ENCODE measurements at regions not wholly inside any gene's neighbourhood (a gene's known extent, or its start where the extent isn't known, plus 50 kb on each side); places are given as distances from the start of the nearest gene placed in this dataset.

- DNase-seq, result no peak
These were observed 373.6 kb downstream of the PBX1 start for GRCh38 chr1:164932580-164932979.

DNA sequence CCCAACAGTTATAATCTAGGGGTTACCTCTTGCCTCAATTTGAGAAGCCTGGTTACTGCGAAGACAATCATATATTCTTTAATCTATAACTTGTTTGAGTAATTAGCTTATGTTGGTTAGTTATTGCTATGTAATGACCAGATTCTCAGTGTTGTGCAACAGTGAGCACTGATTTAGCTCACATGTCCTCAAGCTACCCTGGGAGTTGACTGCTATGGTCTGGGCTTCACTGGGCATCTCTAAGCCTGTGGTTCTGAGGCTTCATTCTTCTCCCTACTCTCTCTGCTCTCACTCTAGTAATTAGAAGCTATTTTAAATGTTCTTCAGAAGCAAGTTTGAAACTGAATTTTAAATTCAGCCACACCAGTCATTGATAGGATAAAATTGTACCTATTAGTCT is 371.8 kb downstream of the PBX1 start:
- DNase-seq, result no peak

DNA sequence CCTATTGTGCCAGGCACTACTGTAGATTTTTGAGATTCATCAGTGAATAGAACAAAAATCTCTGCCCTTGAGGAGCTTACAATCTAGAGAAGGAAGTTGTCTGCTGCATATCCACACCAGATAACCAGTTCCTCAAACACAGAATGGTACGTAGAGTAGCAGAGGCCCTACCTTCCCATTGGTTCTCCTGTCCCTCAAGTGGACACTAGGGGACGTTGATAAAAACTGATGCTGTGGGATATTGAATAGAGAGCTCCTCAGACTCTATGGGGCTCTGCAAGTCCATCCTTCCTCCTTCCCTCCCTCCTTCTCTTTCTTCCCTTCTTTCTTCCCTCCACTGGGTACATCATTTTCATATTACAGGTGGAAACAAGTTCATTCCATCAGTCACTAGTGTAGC is 371.3 kb downstream of the PBX1 start:
- DNase-seq, result no peak

- no peak for DNase-seq
These were observed 369.3 kb downstream of the PBX1 start for GRCh38 chr1:164928232-164928812.

GRCh38 chr1:164926107-164926506 is 367.1 kb downstream of the PBX1 start:
- DNase-seq, result no peak

DNA sequence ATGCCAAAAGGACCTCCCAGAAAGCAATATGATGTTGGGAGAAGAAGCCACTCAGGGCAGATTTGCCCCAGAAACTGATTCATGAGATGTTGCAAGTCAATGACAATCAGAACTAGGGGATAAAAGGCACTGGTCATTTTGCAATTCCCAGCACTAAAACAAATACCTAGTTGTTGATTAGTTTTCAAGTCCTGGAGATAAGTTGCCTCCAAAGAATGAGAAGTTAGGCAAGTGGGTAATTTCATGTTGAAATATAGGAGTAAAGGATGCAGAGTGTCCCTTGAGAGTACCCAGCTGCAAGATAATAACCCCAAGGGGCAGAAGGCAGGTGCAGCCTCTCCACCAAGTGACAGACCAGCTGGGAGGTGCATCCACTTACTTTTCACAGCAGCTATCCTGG is 363.6 kb downstream of the PBX1 start:
- no peak for DNase-seq

DNA sequence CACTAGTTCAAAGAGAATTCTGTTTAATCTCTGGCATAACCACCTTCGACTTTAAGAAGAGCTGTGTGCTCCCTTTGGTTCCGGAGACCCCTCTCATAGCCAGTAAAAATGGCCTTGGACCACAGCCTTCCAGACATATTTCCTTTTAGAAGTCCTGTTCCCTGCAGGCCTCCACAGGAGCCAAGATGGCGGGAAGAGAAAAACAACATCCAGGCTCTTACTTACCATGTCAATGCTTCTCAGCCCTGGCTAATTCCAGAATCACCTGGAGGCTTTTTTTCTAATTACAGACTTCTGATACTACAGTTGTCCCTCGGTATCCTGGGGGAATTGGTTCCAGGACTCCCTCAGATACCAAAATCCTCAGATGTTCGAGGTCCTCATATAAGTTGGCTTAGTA is 362.5 kb downstream of the PBX1 start:
- no peak for DNase-seq

- DNase-seq, result no peak
These were observed 359.2 kb downstream of the PBX1 start for GRCh38 chr1:164918140-164918539.

DNA sequence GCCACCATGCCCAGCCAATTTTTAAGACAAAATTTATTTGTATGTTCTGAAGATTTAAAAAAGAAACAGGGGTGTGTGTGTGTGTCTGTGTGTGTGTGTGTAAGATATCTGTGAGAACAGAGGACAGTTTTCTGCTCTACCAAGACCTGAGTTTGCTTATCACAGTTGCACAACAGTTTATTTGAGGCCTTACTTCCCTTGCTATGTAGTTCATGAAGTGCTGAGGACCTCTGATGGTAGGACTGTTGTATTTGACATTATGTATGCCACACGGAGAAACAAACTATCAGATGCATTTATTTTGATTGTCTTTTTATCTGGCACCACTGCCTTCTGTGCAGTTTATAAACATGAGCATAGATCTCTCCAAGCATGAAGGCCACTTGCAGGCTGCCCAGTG is 355.2 kb downstream of the PBX1 start:
- DNase-seq, result no peak

DNA sequence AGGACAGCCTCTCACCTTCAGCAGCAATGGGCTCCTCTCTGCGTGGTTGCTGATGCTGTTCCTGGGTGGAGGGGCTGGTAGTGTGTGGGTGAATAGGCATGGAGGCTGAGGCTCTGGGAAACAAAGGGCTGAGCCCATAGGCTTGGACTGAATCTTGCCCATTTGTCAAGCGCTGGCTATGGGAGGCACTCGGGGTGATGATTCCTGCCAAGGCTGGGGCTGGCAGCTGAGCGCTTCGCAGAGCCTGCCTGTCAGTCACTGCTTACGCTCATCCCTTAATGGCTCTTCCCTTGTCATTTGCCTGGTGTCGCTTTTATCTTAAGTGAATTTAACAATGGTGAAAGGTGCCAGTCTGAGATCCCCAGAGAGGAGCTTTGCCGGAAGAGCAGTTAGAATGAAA is 353.3 kb downstream of the PBX1 start:
- DNase-seq, result no peak

- DNase-seq, result no peak
These were observed 351.7 kb downstream of the PBX1 start for GRCh38 chr1:164910671-164911070.

DNA sequence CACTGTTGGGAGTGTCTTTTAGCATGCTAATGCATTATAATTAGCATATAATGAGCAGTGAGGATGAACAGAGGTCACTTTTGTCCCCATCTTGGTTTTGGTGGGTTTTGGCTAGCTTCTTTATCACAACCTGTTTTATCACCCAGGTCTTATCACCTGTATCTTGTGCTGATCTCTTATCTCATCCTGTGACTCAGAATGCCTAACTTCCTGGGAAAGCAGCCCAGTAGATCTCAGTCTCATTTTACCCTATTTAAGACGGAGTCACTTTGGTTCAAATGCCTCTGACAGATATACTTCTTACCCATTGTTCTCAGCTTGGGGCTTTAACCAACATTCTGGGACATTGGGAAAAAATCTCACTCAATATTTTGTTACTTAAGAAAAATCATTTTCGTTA is 348.7 kb downstream of the PBX1 start:
- no peak for DNase-seq

DNA sequence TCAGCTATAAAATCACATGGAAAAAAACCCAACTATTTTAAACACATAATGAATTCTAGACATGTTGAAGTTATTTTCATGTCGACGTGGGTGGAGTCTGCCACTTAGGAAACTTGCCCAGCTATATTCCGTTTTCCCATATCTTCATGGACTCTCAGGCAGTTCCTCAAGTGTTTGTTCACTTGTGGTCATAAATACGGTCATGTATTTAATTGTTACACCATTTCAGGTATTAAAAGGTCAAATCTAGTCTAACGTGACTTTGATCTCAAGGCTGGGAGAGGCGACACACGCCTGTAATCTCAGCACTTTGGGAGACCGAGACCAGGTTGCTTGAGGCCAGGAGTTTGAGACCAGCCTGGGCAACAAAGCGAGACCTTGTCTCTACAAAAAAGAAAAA is 346.9 kb downstream of the PBX1 start:
- DNase-seq, result no peak

- no peak for DNase-seq
These were observed 343.5 kb downstream of the PBX1 start for GRCh38 chr1:164902491-164902890.

Measured in activated CD4-positive, alpha-beta T cell treated with anti-CD3 and anti-CD28 coated beads, Interleukin-2, Interleukin-6, amounts not matched to agents 100 ng/mL and 50 ng/mL, durations not matched to agents 16 hours and 8 hours (primary cell).